Peyer's patch (tissue), 4 donors: ENCODE measurements at regions not wholly inside any gene's neighbourhood (a gene's known extent, or its start where the extent isn't known, plus 50 kb on each side); places are given as distances from the start of the nearest gene placed in this dataset.

Experiments used
- CTCF ChIP-seq, 6 experiments: fragments of 450-650 bp in 4 of 6; fragments of 200-600 bp in 2 of 6; sonication (generic) in 1 of 6; IDR thresholded peaks; one replicate each; pipeline ENCODE4 v1.5.1; 2017 to 2019; ENCODE audit warnings: antibody characterized with exemption in 6 of 6, mild to moderate bottlenecking in 3 of 6, moderate library complexity in 1 of 6
- POLR2A ChIP-seq, 2 donors: fragments of 450-650 bp; IDR thresholded peaks; one replicate each; pipeline ENCODE4 v1.5.1; 2017; ENCODE audit warnings: antibody characterized with exemption in 2 of 2, mild to moderate bottlenecking in 2 of 2, moderate library complexity in 2 of 2

GRCh38 chr12:18872770-18873169 lies 134.9 kb downstream of the CAPZA3 start:
- TF ChIP-seq CTCF (IDR thresholded peaks at IDR 0.05) (no peak), POLR2A (IDR thresholded peaks at IDR 0.05) (no peak)
